Sigmoid colon (tissue), 4 donors: ENCODE measurements at regions not wholly inside any gene's neighbourhood (a gene's known extent, or its start where the extent isn't known, plus 50 kb on each side); places are given as distances from the start of the nearest gene placed in this dataset.

Source experiments
- EP300 ChIP-seq, 4 donors: sonication (generic); formaldehyde crosslinking; IDR thresholded peaks; one replicate each; pipeline ENCODE4 v1.6.1; 2017; ENCODE audit warnings: antibody characterized with exemption in 4 of 4
- POLR2A ChIP-seq, 2 donors: fragments of 450-650 bp; IDR thresholded peaks; one replicate each; pipeline ENCODE4 v1.6.1; 2016; ENCODE audit warnings: antibody characterized with exemption in 2 of 2, mild to moderate bottlenecking in 2 of 2, moderate library complexity in 2 of 2
- POLR2AphosphoS5 ChIP-seq, 4 donors: sonication (generic); formaldehyde crosslinking; IDR thresholded peaks; one replicate each; pipeline ENCODE4 v1.6.1; 2017; ENCODE audit warnings: antibody characterized with exemption in 4 of 4
- TF ChIP-seq, protein P1 (sequence below), 4 experiments: fragments of 450-650 bp in 3 of 4; fragments of 200-600 bp in 1 of 4; IDR thresholded peaks; one replicate each; pipeline ENCODE4 v1.5.1; 2016 to 2019; ENCODE audit warnings: antibody characterized with exemption in 4 of 4, mild to moderate bottlenecking in 3 of 4, moderate library complexity in 2 of 4

GRCh38 chr1:195981448-195982139 lies 626.6 kb downstream of the KCNT2 start:
- TF ChIP-seq EP300 (IDR thresholded peaks at IDR 0.05), result no peak
- no peak for TF ChIP-seq POLR2AphosphoS5 (IDR thresholded peaks at IDR 0.05)
- TF ChIP-seq, protein P1, sequence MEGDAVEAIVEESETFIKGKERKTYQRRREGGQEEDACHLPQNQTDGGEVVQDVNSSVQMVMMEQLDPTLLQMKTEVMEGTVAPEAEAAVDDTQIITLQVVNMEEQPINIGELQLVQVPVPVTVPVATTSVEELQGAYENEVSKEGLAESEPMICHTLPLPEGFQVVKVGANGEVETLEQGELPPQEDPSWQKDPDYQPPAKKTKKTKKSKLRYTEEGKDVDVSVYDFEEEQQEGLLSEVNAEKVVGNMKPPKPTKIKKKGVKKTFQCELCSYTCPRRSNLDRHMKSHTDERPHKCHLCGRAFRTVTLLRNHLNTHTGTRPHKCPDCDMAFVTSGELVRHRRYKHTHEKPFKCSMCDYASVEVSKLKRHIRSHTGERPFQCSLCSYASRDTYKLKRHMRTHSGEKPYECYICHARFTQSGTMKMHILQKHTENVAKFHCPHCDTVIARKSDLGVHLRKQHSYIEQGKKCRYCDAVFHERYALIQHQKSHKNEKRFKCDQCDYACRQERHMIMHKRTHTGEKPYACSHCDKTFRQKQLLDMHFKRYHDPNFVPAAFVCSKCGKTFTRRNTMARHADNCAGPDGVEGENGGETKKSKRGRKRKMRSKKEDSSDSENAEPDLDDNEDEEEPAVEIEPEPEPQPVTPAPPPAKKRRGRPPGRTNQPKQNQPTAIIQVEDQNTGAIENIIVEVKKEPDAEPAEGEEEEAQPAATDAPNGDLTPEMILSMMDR (IDR thresholded peaks at IDR 0.05), result no peak
- TF ChIP-seq POLR2A (IDR thresholded peaks at IDR 0.05), result no peak
